ENCODE measurements at regions not wholly inside any gene's neighbourhood (a gene's known extent, or its start where the extent isn't known, plus 50 kb on each side); places are given as distances from the start of the nearest gene placed in this dataset.

GRCh38 chr4:24010994-24011393, 121.1 kb upstream of the PPARGC1A start:
- TF ChIP-seq EZH2 (IDR thresholded peaks at IDR 0.05; ENCODE audit: low read depth, low read length, severe bottlenecking) (no peak), SP2 (IDR thresholded peaks at IDR 0.05; ENCODE audit: low read length) (no peak), CTCF (IDR thresholded peaks at IDR 0.05; ENCODE audit: control extremely low read depth in 1 of 3, insufficient read depth in 1 of 3, low read depth in 1 of 3, low read length in 3 of 3) (no peak), RXRA (IDR thresholded peaks at IDR 0.05; ENCODE audit: insufficient read depth, low read depth, low read length) (no peak), POLR2A (IDR thresholded peaks at IDR 0.05; ENCODE audit: control extremely low read depth in 1 of 2, low read depth in 2 of 2, low read length in 2 of 2) (no peak), YY1 (IDR thresholded peaks at IDR 0.05; ENCODE audit: low read depth, low read length) (no peak), CREB1 (IDR thresholded peaks at IDR 0.05) (no peak), NANOG (IDR thresholded peaks at IDR 0.05; ENCODE audit: insufficient read depth, low read depth, low read length, poor library complexity, severe bottlenecking) (no peak), RAD21 (IDR thresholded peaks at IDR 0.05 in 1 of 2, conservative IDR thresholded peaks at IDR 0.05 in 1 of 2; ENCODE audit: low read depth in 2 of 2, low read length in 2 of 2) (no peak), SP4 (IDR thresholded peaks at IDR 0.05; ENCODE audit: low read length) (no peak), POLR2AphosphoS5 (IDR thresholded peaks at IDR 0.05; ENCODE audit: low read depth, low read length) (no peak), TEAD4 (IDR thresholded peaks at IDR 0.05; ENCODE audit: low read depth, low read length) (no peak)
